ENCODE measurements at regions not wholly inside any gene's neighbourhood (a gene's known extent, or its start where the extent isn't known, plus 50 kb on each side); places are given as distances from the start of the nearest gene placed in this dataset.
A peak's percentile ranks its signal among the peaks of the same experiment; 100 is the strongest.
"Not testable (repeated sequence)": the region's sequence is repeated elsewhere in the genome, so short reads cannot be mapped to it uniquely, and the experiment has no call there.

DNA sequence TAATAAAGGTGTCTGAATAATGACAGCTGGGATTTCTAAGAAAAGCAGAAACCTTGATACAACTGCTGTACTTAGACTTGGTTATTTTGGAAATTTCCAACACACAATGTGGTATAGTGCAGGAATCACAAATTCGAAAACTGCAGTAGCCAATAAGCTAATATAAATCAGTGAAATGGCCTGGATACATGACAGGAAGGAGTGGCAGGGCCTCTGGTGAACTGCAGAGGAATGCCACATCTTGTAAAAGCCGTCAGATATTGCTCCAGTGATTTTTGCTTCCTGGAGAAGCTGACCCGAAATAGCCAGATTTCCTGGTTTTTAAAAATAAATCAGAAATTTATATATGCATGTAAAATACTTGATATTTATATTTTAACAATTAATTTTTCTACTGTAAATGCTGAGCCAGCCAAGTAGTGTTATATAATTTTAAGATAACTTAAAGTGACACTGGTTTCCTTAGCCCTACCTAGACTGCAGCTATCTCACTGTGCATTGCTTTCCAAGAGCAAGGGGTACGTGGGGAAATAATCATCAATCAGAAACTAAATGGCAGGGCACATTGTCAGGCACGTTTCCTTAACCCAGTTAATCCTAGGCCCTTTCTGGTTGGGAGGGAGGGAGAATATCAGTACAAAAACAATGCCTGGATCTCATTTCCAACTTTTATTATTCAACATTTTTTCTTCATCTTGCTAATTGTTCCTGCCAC lies 182.4 kb downstream of the RASEF start:
- DNase-seq: no peak

- no peak for DNase-seq
Observed at GRCh38 chr9:82882138-82882537, 180.8 kb downstream of the RASEF start.

- no peak for DNase-seq
Observed at GRCh38 chr9:82882748-82883147, 180.2 kb downstream of the RASEF start.

GRCh38 chr9:82883436-82883835 lies 179.5 kb downstream of the RASEF start:
- DNase-seq: no peak

GRCh38 chr9:82883974-82884373 lies 179.0 kb downstream of the RASEF start:
- not testable (repeated sequence) for DNase-seq

DNA sequence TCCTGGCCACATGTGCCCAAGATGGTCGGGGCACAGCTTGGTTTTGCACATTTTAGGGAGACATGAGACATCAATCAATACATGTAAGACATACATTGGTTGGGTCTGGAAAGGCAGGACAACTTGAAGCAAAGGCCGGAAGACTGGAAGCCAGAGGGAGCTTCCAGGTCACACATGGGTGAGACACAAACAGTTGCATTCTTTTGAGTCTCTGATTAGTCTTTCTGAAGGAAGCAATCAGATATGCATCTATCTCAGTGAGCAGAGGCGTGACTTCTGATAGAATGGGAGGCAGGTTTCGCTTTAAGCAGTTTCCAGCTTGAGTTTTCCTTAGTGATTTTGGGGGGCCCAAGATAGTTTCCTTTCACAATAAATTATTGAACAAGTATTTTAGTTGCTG lies 172.5 kb downstream of the RASEF start:
- DNase-seq: no peak

- no peak for DNase-seq
Observed at GRCh38 chr9:82890865-82891264, 172.1 kb downstream of the RASEF start.

DNA sequence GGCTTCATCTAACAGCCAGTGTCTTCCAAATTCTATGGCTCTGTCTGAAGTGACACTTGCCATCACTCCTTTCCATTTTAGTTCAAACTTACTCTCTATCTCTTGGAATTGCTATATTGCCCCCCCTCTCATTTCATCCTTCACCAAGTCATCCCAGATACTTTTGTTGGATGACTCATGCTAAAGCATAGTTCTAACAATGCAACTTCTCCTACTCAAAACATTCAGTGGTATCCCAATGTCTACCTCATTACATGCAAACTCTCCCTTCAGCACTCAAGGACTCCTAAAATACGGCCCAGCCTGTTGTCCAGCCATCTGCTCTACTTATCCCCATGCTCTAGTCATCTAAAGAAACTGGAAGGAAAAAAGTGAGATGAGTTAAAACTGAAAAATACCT lies 171.6 kb downstream of the RASEF start:
- DNase-seq: no peak

- DNase-seq: no peak
Observed at GRCh38 chr9:82893549-82893948, 169.4 kb downstream of the RASEF start.

DNA sequence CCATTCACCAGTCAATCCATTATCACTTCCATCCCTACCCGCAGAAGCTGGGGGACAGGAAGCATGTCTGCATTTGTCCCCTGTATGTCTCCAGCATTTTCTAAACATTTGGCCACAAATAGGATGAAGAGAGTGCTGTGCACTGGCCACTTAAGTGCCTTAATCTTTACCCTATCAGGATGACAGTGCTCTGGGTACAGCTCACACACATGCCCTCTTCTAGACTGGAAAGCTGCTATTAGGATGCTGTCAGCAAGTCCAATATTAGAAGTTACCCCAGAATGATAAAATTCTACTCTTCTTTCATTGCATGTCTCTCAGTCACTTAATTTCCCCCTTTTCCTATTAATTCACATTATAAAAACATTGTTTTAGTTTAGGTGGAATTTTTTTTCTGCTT lies 168.4 kb downstream of the RASEF start:
- no peak for DNase-seq

DNA sequence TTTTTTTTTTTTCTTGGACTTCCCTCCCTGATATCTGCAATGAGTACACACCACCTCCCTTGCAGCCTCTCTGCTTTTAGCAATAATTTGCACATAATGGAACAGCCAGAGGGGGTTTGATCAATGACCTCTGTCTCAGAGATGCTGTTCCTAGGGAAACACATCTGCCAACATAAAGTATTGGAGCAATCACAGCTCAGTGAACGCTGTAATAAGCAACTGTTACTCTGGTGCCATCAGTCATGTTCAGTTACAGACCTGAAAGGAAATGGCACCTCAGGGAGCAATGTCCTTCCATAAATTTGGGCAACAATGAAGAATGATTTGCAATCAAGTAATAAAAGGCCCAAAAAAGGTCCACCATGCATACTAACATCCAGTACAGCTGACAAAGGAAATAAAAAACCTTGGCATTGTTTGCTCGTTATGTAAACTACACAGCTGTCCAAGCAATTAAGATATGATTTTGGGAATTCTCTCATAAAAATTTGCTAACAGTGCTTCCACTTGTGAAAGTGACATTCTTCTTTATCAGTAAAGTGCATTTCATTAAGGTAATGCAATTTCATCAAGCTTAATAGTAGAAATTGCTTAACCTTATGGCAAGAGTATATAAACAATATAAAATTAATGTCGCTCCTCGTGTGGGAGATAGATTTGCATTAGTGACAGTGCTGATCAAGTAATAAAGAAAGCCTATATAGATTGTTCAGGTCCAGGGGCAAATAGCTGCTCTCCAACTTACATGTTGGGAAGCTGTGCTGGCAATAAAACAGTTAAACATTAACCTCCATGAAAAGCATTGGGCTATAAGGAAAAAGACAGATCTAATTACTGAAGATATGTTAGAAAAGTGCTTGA lies 167.8 kb downstream of the RASEF start:
- DNase-seq: peak; percentile 47

DNA sequence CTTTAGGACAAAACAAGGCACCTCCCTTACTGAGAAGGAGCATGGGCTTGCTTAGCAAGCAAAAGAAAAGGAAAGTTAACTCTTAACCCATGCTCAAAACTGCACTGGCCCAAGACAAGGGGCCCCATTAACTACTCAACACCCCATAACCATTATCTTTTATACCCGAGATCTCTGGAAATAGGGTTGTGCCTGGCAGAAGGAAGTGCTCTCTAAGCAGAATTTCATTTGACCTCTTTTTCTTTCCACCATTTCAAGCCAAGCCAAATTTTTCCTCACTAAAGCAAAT lies 167.2 kb downstream of the RASEF start:
- DNase-seq: no peak

GRCh38 chr9:82903503-82903902 lies 159.4 kb downstream of the RASEF start:
- no peak for DNase-seq

- DNase-seq: no peak
Observed at GRCh38 chr9:82911996-82912395, 150.9 kb downstream of the RASEF start.

- DNase-seq: no peak
Observed at GRCh38 chr9:82912645-82913044, 150.3 kb downstream of the RASEF start.

GRCh38 chr9:82916238-82916637 lies 146.7 kb downstream of the RASEF start:
- DNase-seq: not testable (repeated sequence)

GRCh38 chr9:82920154-82920553 lies 142.8 kb downstream of the RASEF start:
- no peak for DNase-seq

GRCh38 chr9:82922686-82923085 lies 140.3 kb downstream of the RASEF start:
- DNase-seq: no peak

GRCh38 chr9:82923092-82923911 lies 139.6 kb downstream of the RASEF start:
- DNase-seq: peak; percentile 47

GRCh38 chr9:82923912-82924605 lies 138.9 kb downstream of the RASEF start:
- DNase-seq: no peak

Data from NCI-H1694 (cell line).